Cardiac muscle cell (in vitro differentiated cells and primary cell): ENCODE measurements at regions not wholly inside any gene's neighbourhood (a gene's known extent, or its start where the extent isn't known, plus 50 kb on each side); places are given as distances from the start of the nearest gene placed in this dataset.

Source experiments
- DNase-seq, 2 donors: peaks; one replicate each; pipeline versions ENCODE4 v3.0.0 to v3.0.0-alpha.2; 2010 to 2017; ENCODE audit warnings: low read depth in 1 of 2, low spot score in 1 of 2
- H3K27ac ChIP-seq: fragments of 200-600 bp; sonication (generic); 2 replicates; pipeline ENCODE4 v1.5.1; 2016
- H3K27me3 ChIP-seq: fragments of 200-600 bp; sonication (generic); 2 replicates; pipeline ENCODE4 v1.6.0; 2016; ENCODE audit warnings: control low read depth
- H3K36me3 ChIP-seq: fragments of 200-600 bp; sonication (generic); 2 replicates; pipeline ENCODE4 v1.5.1; 2016; ENCODE audit warnings: control low read depth
- H3K4me1 ChIP-seq: fragments of 200-600 bp; sonication (generic); 2 replicates; pipeline ENCODE4 v1.8.1; 2017; ENCODE audit warnings: low read depth, mild to moderate bottlenecking, mixed run types
- H3K4me3 ChIP-seq: fragments of 200-600 bp; sonication (generic); 2 replicates; pipeline ENCODE4 v1.5.1; 2016; ENCODE audit warnings: mild to moderate bottlenecking
- H3K9me3 ChIP-seq: fragments of 200-600 bp; sonication (generic); 2 replicates; pipeline ENCODE4 v1.5.1; 2017; ENCODE audit warnings: low read depth, mild to moderate bottlenecking, control low read depth
- TF ChIP-seq, protein P1 (sequence below): IDR thresholded peaks from 2 replicates; pipeline ENCODE4 v1.5.1; 2012; ENCODE audit warnings: low read depth, mild to moderate bottlenecking, low read length

DNA sequence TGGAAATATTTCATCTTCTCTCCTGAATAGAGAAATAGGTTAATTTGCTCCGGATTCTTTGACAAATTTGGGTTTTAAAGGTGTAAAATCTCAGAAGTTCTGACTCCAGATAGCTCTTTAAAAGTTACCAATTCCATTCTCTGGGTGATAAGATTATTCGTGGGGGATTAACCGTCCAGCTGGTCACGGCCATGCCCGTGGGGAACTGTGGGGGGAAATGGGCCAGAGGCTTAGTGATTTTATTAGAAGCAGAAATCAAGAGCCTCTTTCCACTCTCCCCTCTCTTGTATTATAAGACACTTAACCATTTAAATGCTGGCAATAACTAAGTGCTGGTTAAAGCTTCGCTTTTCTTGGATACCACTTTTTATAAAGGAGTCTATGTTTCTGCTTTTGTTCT is 376.4 kb upstream of the KAZN start:
- H3K27me3 ChIP-seq, result no peaks in the 10 kb centered on the region
- DNase-seq, result no peak
- no peaks in the 10 kb centered on the region for H3K4me1 ChIP-seq
- H3K36me3 ChIP-seq, result no peaks in the 10 kb centered on the region
- no peaks in the 10 kb centered on the region for H3K9me3 ChIP-seq
- no peak overlapping the region for H3K4me3 ChIP-seq
- H3K27ac ChIP-seq, result no peak overlapping the region
- TF ChIP-seq, protein P1, sequence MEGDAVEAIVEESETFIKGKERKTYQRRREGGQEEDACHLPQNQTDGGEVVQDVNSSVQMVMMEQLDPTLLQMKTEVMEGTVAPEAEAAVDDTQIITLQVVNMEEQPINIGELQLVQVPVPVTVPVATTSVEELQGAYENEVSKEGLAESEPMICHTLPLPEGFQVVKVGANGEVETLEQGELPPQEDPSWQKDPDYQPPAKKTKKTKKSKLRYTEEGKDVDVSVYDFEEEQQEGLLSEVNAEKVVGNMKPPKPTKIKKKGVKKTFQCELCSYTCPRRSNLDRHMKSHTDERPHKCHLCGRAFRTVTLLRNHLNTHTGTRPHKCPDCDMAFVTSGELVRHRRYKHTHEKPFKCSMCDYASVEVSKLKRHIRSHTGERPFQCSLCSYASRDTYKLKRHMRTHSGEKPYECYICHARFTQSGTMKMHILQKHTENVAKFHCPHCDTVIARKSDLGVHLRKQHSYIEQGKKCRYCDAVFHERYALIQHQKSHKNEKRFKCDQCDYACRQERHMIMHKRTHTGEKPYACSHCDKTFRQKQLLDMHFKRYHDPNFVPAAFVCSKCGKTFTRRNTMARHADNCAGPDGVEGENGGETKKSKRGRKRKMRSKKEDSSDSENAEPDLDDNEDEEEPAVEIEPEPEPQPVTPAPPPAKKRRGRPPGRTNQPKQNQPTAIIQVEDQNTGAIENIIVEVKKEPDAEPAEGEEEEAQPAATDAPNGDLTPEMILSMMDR, result no peak

DNA sequence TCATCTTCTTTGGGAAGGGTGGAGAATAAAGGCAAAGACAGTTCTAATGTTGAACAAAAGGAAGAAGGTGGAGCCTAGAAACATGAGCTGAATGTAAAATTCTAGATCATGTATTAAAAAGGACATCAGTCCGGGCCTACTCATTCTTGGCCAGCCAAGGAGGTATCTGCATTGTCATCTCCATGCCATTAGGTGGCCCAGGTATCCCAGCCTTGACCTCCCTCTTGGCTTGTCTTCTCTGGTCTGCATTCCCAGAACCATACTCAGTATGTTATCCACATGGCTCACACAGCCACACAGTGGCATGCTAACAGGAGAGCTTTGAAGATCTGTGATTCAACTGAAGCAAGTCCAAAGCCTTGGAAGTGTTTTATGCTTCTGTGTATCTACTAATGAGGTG is 369.8 kb upstream of the KAZN start:
- Histone ChIP-seq H3K4me1 (no peaks in the 10 kb centered on the region), H3K27ac (no peak overlapping the region), H3K9me3 (no peaks in the 10 kb centered on the region), H3K4me3 (no peak overlapping the region), H3K36me3 (no peaks in the 10 kb centered on the region), H3K27me3 (no peaks in the 10 kb centered on the region)
- TF ChIP-seq, protein P1, result no peak
- DNase-seq, result no peak

DNA sequence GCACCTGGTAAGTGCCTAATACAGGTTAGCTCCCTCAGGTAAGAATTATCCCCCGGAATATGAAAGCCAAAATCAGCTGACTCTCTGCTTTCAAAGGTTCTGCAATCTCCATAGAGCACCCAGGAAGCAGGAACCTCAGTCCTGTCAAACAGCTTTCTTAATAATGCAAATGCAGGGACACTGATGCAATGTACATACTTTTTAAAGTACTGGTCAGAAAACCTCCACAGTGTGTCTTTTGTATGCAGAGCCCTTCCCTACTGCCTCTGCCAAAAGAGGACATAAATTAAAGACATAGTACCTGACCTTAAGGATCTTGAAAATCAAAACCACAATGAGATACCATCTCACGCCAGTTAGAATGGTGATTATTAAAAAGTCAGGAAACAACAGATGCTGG is 365.0 kb upstream of the KAZN start:
- no peak overlapping the region for H3K27ac ChIP-seq
- DNase-seq, result no peak
- H3K27me3 ChIP-seq, result no peaks in the 10 kb centered on the region
- no peaks in the 10 kb centered on the region for H3K36me3 ChIP-seq
- H3K9me3 ChIP-seq, result no peaks in the 10 kb centered on the region
- no peaks in the 10 kb centered on the region for H3K4me1 ChIP-seq
- TF ChIP-seq, protein P1, result no peak
- no peak overlapping the region for H3K4me3 ChIP-seq

DNA sequence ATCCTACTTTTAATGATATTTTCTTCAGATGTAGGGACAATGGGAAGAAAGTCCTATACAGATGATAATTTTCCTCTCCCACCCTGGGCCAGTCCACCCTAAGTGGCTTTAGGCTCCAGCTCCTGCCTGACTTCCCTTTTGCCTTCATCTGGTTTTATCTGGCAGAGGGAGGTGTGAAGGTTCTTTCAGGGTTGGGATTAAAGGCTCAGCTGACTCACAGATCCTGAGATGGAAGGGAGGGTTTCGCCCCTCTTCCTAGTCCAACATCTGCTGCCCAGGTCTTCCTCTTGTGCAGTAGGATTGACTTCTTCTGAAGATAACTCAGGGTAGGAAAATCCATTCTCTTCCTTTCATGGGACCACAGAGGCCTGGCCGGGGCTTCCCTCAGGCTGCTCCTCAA is 362.4 kb upstream of the KAZN start:
- DNase-seq, result no peak
- Histone ChIP-seq H3K4me1 (no peaks in the 10 kb centered on the region), H3K27ac (no peak overlapping the region), H3K27me3 (no peaks in the 10 kb centered on the region), H3K9me3 (no peaks in the 10 kb centered on the region), H3K36me3 (no peaks in the 10 kb centered on the region), H3K4me3 (no peak overlapping the region)
- TF ChIP-seq, protein P1, result no peak

DNA sequence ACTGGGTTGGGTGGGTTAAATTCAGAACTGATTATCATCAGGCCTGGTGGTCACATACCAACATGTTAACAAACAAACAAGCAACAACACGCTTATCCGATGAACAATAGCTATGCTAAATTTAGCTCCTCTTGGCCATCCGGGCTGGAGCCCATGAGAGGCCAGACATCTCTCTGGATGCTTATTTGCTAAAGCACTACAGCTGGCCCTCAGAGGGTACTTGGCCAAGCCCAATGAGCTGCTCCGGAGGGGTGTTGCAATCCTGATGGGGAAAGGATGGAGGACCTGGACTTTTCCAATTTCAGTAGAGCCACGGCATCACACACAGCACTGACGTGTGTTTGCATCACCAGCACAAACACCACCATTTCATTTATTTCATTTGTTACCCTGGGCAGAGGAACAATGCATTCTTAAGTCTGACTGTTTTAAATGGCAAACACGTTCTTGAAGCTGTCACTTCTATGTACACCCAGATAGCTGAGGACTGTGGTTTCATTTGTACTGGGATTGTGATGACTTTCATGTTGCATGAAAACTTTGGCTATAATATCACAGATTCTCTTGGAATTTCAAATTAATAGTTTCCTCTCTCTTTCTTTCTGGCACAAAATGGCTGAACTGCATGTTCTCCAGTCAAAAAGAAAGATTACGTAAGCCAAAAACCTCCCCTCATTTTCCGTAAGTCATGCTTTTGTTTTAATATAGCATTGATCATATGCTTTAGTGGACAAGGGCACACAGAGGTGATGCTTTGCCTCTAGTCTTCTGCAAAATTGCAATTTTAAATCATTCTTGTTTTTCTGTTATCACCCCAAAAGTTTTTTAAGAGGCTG is 359.8 kb upstream of the KAZN start:
- DNase-seq, result peak in 1 of 2 donors; percentile 38
- TF ChIP-seq, protein P1, result no peak
- no peak overlapping the region for H3K4me3 ChIP-seq
- no peak overlapping the region for H3K27ac ChIP-seq
- no peaks in the 10 kb centered on the region for H3K27me3 ChIP-seq
- H3K4me1 ChIP-seq, result no peaks in the 10 kb centered on the region
- no peaks in the 10 kb centered on the region for H3K36me3 ChIP-seq
- no peaks in the 10 kb centered on the region for H3K9me3 ChIP-seq
